HG02981 (cell line): ENCODE measurements at regions not wholly inside any gene's neighbourhood (a gene's known extent, or its start where the extent isn't known, plus 50 kb on each side); places are given as distances from the start of the nearest gene placed in this dataset.

Experiments
- ATAC-seq: cut with Tn5 transposase; IDR thresholded peaks from one replicate; pipeline ENCODE4 v1.9.1; 2021; ENCODE audit warnings: mild to moderate bottlenecking, moderate library complexity; ENCODE audit not compliant: unreplicated experiment

DNA sequence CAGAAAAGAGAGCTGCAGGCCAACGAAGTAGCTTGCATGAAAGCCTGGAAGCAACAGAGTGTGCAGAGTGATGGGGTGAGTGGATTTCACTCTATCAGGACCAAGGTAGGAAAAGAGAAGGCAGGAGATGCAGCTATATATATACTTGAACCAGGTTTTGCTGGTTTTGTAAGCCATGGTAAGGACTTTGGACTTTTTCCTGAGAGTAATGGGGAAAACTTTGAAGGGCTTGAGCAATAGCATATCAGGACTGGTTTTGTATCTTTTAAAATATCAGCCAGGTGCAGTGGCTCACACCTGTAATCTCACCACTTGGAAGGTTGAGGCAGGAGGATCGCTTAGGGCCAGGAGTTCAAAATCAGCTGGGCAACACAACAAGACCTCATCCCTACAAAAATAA, 120.6 kb upstream of the NRP1 start:
- ATAC-seq: no peak

DNA sequence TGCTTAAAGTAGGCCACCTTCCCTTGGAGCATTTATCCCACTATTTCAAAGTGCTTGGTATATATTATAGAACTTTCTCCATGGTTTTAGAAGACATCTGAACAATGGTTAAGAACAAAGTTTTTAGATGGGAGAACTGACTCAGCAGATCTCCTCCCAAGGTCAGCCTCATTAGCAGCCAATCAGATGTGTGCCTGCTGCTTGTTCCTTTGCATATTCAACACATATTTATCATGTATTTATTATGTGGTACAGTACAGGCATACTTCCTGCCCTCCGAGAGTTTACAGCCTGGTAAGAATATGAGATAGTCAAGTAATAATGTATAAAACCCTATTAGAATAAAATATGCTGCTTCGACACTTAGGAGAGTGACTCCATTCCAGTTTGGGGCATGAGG, 120.1 kb upstream of the NRP1 start:
- ATAC-seq: no peak

DNA sequence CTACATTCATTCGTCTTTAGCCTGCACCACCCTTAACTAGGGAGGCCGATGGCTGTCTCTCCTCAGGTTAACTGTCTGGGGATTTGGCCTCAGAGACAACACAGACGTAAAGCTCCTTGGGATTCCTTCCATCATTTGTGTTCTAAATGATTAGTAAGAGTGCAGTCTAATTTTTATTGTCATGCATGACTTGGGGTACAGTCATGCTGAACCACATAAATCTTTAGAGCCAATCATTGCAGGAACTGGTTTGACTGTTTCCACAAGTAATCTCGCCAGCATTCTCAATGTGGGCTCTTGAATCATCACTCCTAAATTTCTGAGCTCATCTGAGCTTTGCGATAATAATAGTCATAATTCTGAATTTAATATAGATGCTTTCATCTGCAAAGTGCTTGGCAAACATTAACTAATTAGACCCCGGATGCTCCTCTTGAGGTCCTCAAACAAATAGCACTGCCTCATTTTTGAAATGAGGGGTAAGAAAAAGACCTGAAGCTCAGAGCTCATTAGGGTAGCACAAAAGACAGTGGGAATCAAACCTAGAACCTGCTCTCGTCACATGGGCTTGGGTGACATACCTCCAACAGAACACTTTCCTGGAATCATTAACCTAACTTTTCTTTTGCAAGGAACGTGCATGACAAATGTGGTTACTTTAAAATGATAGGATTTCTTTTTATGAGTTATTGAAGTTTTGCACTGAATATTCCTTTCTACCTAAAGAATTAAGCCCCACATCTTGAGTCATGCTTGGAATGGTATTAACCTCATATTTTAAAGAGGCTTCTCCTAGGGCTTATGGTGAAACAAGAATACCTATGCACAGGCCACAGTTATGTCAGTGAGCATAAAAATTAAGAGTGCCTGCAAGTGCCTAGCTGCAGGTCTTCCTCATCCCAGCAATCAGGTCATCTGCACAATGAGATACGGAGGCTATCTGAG, 118.9 kb upstream of the NRP1 start:
- no peak for ATAC-seq

DNA sequence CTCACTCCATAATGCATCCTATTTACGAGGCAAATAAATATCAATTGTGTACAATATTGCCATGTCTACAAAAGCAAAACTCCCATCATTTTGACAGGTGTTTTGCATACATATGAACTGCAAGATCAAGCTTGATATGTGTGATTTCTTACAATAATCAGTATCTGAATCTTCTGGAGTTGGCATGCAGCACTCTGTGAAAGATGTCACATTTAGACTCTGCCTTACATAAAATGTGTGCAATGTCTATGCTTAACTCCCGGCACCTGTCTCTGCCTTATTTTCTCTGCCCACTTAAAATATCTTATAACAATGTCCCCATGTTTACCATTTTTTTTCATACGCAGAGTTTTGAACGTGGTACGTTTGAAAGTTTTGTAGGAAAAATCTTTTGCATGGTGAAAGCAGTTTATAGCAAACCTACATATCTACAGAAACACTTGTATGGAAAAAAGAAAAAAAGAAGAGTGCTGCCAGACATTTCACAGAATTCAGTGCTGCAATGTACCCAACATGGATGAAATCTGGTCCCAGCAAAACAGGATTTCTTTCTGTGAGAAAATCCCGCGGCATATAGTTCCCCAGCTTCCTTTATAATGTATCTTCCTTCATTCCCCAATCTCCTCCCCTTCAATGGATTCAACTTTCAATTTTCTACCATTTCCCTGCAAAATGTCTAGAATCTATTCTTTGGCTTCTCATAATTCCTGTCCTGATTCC, 114.1 kb upstream of the NRP1 start:
- ATAC-seq: no peak

DNA sequence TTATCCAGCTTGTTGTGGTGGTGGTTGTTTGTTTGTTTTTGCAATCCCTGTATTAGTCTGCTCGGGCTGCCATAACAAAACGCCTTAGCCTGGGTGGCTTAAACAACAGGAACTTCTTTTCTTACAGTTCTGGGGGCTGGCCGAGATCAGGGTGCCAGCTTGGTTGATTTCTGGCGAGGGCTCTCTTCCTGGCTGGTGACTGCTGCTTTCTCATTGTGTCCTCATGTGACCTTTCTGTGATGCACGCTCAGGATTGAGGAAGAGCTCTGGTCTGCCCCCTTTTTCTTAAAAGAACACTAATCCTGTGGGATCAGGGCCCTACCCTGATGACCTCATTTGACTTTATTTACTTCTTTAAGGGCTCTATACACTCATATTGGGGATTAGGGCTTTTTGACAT, 107.1 kb upstream of the NRP1 start:
- no peak for ATAC-seq

DNA sequence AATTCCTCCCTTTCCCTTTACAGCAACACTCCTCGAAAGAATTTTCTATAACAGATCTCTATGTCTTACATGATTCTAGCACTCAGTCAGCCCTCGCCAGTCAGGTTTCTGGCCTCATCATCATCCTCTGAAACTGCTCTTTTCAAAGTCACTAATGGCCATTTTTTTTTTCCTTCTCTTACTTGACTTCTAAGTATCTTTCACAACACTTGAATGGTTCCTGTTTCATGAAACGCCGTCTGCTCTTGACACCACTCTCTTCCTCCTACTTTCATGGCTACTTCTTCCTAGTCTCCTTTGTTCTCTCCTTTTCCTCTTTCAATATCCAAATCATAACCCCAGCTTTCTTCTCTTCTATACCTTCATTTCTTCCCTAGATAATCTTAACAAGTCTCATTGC, 100.5 kb upstream of the NRP1 start:
- no peak for ATAC-seq

DNA sequence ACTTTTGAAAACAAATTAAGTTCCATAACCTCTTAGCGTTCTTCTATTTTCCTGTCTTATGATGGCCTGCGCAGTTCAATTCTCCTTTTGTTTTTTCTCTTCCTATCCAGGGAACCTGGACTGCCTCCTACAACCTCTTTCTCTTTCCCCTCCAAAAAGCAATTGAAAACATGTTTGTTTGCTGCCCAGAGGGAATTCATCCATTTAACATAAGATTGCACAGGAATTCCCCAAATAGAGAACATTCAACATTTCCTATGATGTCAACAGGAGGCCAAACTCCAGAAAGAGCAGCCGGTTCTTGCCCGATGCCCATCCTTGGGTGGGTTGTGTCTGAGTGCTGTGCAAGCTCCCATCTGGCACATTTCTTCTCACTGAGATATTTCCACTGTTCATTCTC, 94.2 kb upstream of the NRP1 start:
- ATAC-seq: no peak

DNA sequence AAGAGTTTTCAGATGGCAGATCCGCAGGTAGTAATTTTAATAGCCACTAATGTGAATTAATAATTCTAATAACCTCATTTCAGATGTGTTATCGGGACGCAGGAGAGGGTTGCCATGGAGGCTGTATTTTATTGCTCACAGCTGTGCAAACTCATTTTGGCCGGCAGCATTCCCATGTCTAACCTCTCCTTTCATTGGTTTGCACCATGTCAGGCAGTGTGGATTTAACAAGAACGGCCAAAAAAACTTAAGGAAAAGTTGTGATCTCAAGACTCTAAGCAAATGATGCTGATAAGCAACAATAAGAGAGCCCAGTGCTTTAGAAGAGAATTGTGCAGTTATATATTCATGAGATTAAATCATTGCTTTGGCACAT, 88.7 kb upstream of the NRP1 start:
- ATAC-seq: no peak

DNA sequence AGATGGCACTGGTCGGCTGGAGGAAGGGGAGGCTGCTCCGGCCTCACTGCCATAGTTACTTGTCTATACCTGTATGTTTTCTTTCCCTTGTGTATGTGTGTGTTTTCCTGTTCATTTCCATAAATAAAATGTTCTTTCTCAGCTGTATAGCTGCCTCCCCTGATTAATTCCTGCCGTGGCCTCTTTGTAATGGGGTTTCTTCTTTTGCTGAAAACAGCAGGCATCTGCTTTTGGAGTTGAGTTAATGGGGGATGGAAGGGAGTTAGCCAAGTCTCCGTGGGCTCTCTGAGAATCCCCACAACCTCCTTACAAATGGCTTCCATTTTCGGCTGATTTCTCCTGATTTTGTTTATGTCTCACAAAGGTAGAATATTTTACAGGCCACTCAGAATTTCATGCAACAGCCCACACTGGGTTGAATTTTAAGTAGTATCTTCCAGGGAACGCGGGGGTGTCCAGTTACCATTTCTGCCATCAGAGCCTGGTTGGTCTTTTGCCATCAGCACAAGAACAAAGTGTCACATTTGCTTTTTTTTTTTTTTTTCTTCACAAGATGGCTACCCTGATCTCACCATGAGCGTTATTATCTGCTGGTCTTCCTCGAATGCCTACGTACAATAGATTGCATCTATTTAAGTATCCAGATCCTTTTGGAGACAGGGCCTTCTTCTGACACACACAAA, 88.1 kb upstream of the NRP1 start:
- ATAC-seq: no peak

DNA sequence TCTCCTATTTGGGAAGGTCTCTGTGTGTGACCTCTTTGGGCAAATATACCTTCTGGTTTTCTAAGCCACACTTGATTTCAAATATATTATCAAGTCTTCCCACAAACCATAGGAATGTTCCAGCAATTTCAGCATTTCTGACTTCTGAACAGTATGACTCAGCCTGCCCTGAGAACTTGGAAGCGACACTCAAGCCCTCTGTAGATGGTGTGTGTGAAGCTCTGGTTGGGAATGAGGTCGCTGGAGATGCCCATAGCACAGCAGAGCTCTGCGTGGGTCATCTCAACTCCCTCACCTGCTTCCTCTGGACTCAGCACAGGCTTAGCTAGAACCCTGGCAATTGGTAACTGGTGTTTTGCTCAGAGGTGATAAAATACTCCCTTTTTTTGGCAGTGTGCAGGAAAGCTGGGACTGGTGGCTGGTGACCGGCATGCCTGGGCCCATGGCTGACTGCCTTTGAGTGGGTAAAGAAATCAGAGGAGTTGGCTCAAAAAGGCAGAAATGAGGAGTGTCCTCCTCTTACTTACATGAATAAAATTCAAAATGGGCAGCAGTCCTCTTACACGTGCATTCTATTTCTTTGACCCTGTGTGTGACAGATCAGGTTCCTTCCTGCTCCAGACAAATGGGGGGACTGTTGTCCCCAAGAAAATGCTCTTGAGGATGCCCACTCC, 87.5 kb upstream of the NRP1 start:
- no peak for ATAC-seq

DNA sequence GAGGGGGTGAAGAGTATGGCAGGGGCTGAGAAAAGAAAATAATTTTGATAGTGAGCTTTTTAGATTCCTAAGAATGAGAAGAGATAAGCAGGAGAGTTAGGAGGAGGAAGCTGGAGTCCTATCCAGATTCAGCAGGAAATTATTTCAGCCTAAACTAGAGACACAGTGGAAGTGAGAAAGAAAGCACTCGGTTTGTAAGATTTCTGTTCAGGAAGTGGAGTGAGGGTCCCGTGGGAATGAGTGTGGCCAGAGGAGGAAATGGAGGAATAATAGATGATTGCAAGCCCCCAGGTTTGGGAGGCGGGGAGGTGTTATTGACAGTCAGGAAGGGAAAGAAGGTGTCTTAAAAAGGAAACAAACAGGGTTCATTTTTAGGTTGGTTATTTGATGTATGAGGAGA, 84.8 kb upstream of the NRP1 start:
- no peak for ATAC-seq

DNA sequence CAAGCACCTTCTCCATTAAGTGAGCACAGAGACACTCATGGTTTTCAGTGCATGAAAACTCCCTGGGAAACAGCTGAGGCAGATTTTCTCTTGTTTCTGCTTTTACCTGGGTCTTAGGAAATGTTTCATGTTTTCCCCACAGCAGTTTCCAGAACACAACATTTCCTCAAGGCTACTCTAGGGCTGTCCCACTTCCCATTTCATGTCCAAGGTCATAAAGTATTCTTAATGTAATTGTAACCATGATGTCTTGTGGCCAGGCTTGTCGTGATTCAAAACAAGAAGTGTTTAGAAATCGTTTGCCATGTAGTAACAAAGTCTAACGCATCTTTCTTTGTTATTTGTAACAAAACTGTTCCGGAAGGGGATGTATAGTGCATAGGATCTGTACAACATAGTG, 83.8 kb upstream of the NRP1 start:
- ATAC-seq: no peak

DNA sequence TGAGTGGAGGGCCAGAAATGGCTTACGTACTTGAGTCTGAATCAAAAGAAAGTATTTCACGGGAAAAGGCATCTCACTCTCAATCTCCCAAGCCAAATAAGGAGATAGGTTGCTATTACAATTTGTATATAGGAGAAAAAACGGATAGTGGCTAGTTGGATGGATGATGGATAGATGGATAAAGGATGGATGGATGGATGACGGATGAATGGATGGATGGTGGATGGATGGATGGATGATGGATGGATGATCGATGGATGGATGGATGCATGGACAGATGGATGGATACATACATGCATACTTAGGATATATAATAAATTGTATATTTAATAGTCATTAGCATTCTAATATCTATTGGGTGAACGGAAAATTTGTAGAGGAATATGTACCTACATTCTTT, 82.2 kb upstream of the NRP1 start:
- ATAC-seq: no peak

DNA sequence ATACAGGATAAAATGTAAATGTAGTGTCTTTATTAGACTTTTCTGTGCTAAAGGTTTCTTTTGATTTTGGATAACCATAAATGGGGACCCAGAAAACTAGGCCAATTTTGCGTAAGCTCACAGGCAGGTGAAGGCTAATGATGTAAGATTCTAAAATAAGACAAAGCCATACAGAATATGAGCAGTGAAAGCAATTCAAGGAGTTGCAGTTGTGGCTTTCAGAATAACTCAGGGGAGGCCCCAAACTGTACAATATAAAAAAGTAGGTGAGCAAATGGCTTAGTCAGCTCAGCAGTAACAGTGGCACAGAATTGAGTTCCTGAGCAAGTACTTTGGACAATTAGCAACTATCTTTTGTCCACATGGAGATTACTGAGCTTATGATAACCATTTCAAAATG, 81.7 kb upstream of the NRP1 start:
- no peak for ATAC-seq

DNA sequence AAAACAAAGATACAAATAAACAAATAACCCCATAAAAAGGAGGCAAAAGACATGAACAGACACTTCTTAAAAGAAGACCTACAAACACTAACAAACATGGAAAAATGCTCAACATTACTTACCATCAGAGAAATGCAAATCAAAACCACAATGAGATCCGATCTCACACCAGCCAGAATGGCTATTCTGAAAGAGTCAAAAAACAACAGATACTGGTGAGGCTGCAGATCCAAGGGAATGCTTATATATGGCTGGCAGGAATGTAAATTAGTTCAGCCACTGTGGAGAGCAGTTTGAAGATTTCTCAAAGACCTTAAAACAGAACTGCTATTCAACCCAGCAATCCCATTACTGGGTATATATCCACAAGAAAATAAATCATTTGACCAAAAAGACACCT, 80.4 kb upstream of the NRP1 start:
- ATAC-seq: no peak

DNA sequence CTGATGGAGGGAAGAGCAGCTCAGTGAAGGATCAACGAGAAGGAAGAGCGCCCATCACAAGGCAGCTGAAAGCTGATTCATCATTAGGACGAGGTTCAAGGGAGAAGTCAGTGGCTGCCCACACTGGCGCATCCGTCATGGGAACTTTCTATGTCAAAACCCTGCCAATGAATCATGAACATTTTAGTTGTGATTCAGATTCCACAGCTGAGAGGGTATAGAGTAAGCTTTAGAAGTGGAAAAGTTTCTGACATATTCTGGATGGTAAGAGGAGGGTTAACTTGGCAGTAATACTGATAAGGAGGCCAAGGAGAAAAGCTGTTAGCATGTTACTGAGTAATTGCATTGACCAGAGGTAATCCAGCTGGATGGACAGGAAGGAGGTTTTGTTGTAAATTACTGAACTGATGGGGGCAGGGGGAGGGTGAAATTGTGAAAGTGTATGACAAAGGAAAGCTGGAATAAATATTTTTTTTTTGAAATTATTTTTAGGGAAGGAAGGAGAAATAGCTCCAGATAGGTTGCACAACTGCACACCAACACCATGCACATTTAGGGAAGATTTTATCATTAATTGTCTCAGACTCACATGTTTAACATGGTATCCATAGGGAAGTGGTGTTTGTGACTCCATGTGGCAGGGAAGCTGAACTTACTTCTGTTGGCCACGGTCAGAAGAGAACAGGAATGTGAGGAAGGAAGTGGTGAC, 78.3 kb upstream of the NRP1 start:
- no peak for ATAC-seq

DNA sequence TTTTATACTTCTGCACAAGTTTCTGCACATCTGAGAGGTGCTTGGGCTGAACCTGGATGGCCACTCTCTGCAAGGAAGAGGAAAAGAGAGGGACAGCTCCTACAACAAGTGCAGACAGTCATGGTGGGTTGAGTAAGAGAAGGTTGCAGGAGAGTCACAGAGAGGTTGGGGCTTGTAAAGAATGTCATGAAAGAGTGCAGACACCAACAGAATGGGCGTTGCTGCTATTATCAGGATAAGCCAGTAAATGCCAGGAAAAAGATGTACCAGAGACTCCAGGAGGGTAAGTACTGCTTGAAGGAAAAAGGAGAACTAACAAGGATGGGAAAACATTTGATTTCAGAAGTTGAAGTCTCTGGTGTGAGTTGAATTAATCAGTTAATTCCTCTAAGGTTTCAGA, 77.8 kb upstream of the NRP1 start:
- no peak for ATAC-seq

DNA sequence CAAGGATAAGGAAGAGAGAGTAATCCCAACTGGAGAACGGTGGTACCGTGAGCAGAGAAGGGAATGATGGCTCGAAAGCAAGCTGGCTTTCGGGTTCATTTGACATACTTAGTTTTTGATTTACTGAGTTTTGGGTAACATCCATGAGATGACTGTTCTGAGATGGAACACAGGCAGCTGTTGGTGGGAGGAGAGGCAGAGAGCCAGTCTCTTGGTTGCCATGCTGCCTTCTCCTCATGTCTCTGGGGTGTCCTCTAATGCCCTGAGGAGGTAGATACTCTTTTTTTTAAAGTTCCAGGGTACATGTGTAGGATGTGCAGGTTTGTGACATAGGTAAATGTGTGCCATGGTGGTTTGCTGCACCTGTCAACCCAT, 76.4 kb upstream of the NRP1 start:
- no peak for ATAC-seq

DNA sequence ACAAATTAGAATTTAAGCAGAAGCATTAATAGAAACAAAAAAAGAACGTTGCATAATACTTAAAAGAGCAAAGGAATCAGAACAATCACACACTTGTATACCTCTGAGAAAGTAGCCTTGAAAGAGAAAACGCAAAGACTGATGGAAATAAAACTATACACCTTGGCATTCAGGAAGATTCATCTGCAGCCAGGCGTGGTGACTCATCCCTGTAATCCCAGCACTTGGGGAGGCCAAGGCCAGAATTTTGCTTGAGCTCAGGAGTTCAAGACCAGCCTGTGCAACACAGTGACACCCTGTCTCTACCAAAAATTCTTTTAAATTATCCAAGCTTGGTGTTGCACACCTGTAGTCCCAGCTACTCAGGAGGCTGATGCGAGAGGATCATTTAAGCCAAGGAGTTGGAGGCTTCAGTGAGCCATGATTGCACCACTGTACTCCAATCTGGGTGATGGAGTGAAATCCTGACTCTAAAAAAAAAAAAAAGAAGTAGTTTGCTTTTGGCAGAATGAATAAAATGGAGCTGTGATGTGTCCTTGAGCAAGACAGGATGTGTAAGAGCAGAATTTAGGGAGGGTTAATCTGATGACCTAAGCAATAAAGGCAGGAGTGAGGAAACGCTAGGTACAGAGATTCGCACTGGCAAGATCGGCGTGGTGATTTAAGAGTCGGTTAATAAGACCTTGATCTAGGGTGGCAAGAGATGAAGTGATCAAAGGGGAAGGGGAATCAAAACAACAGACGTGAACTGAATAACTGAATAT, 75.8 kb upstream of the NRP1 start:
- ATAC-seq: no peak

DNA sequence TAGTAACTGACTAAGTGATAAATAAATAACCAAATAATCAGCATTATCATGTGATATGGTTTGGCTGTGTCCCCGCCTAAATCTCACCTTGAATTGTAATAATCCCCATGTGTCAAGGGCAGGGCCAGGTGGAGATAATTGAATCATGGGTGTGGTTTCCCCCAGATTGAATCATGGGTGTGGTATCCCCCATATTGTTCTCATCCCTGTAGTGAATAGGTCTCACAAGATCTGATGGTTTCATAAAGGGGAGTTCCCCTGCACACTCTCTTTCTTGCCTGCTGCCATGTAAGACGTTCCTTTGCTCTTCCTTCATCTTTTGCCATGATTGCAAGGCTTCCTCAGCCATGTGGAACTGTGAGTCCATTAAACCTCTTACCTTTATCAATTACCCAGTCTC, 72.1 kb upstream of the NRP1 start:
- ATAC-seq: no peak
